NOMO-1 (cell line): ENCODE measurements at regions not wholly inside any gene's neighbourhood (a gene's known extent, or its start where the extent isn't known, plus 50 kb on each side); places are given as distances from the start of the nearest gene placed in this dataset.
"Not testable (repeated sequence)": the region's sequence is repeated elsewhere in the genome, so short reads cannot be mapped to it uniquely, and the experiment has no call there.

ENCODE experiments used
- DNase-seq, 2 experiments: peaks; one replicate each; lab custom pipeline; 2025; ENCODE audit not compliant: unreplicated experiment in 2 of 2; lab: John Stamatoyannopoulos, UW

DNA sequence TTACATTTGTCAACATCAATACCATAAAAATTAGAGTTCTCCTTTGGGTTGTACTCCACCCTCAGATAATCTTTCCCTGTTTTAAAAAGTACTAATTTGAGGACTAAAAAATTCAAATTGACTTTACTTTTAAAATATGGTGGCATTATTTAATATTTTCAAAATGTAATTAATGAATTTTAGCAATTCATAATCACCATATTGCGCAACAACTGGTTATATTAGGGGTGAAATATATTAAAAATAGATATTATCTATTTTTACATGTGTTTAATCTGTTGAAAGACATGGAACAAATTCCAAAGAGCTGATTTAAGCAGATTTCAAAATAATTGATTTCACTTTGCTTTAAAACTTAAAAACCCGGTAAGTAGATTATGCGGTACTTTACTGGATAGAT lies 236.6 kb upstream of the NOL4 start:
- no peak for DNase-seq

DNA sequence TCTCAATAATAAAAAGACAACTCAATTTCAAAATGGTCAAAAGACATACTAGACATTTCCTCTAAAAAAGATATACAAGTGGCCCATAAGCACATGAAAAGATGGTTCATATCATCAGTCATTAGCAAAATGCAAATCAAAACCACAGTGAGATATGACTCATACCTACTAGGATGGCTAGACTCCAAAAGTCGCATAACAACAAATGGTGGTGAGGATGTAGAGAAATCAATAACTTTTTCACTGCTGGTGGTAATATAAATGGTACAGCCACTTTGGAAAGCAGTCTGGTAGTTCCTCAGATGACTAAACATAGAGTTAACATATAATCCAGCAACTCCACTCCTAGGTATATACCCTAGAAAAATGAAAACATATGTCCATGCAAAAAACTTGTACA lies 242.3 kb upstream of the NOL4 start:
- DNase-seq = no peak

DNA sequence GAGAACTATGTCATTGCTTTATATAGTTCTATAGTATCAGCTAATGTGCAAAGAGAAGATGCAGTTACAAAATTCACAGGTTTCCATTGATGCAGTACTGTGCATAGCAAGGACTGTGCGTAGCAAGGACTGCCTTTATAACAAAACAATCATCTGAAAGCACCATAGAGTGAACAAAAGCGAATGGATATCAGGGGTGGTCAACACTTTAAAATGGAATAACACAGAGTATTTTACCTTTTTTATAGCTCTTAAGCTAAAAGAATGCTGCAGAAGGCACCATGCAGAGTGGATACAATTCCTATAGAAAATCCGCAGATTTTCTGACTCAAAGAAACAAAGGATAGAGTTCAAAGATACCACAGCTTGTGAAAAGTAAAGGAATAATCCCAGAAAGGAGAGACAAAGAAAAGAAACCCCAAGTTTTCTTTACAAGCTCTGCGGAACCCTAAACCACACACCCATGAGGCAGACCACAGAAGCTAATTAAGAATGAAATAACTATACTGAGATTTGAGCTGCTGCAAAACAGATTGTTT lies 229.9 kb upstream of the DTNA start:
- no peak for DNase-seq

DNA sequence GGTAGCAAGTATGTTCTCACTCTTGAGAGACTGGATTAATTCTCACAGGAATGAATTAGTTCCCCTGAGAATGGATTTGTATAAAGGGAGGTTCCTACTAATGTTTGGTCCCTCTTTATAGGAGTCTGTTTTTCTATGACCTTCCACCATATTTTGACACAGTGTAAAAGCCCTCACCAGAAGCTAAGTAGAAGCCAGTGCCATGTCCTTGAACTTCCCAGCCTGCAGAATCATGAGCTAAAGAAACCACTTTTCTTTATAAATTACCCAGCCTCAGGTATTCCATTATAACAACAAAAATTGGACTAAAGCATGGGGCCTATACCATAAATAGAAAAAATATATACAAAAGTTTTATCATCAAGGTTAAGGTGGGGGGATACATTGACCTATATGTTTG lies 227.9 kb upstream of the DTNA start:
- no peak for DNase-seq

DNA sequence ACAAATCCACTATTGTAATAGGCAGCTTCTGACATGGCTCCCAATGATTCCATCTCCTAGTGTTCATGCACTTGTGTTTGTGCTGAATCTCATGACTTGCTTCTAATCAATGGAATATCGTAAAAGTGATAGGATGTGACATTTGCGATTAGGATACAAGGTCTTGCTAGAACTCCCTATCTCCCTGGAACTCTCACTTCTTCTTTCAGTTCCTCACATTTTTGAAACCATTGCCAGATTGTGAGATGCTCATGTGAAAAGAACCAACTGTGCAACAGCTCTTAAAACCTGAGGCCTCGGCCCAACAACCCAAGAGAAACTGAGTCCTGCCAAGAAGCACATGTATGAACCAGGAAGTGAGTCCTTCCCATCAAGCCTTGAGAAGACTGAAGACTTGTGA lies 226.9 kb upstream of the DTNA start:
- DNase-seq = peak; percentile 13 to 77

DNA sequence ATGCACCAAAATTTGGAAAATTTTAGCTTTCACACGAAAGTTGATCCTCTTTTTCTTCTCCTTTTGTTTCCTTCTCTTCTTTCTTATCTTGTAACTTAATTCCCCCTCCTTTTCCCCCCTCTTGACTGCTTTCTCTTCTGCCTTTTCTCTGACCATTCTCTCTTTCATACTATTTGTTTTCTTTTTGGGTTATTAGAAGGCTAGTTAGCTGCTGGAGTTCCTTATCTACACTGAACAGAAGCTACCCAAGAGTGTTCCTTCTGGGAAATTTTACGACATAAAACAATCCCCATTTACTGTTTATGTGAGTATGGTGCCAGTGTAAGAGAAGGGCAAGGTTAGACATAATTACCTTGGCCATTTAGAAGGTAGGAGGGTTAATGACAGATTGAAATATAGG lies 218.4 kb upstream of the DTNA start:
- DNase-seq = no peak

DNA sequence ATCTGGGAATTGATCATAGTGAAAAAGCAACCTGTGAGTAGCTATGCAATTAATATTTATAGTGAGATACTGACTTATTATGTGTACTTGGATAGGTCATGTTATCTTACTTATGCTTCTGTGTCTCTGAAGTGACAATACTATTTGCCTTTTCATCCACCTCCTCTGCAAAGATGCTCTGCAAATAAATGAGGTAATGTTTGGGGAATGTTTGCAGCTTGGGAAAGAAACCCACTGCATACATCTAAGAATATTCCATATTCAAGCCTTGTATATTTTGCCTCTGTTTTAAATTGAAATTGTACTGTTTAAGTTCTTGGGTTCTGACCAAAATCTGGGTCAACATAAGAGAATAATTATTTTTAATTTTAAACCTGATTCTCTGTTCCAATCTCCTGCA lies 217.4 kb upstream of the DTNA start:
- no peak for DNase-seq

DNA sequence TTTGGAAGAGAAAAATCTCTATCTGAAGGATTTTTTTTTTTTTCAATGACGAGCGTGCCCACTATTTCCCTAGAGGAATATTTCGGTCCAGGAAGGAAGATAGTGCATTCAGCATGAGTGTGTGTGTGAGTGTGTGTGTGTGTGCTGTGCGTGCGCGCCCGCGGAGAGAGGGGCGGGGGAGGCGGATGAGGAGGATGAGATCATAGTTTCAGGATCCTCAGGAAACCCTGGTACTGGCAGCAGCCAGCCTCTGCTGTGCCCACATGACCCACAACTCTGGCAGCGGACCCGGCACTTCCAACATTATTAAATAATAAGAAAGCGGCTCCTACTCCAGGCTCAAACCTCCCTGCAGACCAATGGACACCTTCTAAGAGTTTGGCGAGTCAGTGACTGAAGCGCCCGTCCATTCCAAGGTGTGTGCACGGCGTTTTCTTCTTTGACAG lies 217.0 kb upstream of the DTNA start:
- peak; percentile 58 to 78 for DNase-seq

DNA sequence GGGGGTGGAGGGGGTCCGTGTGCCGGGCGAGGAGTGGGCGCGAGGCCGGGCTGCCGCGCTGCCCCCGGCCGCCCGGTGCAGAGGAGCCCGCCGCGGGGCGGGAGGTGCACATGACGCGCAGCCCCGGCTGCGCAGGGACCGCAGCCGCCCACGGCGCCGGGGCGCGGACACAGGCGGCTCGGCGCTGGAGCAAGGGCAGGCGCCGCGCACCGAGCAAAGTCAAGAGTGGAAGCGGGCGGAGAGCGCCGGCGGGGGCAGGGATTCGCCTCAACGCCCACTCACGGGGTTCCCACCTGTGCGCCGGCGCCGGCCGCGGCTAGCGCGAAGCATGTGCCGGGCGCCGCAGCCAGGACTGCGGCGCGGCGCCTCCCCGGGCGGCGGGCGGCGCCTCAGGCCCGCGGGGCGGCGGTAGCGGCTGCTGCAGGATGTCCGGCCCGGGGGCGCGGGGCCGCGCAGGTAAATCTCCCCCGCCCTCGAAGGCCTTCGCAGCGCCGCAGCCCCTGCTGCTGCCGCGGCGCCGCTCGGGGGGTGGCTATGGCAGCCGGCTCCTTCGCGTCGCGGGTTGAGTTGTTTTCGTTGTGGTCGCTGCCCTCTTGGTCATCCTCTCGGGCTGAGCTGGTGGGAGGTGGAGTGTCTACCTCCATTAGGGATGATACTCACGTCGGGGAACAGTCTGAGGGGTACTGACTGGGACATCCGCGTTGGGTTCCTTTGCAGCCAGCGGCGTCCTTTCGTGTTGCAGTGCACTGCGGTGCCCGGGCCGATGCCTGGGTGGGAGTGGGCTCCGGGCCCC lies 216.3 kb upstream of the DTNA start:
- peak; percentile 16 to 31 for DNase-seq

DNA sequence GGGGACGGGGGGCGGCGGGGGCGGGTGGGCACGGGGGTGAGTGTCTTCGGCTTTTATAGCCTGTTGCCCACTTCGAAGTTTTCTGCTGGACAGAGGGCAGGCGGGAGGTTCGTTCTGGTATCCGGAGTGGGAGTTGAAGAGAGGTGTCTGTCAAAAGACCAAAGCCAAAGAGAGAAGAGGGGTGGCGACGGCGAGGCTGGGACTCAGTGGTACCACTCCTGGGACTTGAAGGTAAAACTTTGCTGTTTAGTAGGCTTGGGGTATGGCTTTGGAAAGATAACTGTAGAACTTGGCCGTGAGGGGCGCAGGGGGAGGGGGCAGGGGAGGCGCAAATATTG lies 215.8 kb upstream of the DTNA start:
- DNase-seq = no peak

DNA sequence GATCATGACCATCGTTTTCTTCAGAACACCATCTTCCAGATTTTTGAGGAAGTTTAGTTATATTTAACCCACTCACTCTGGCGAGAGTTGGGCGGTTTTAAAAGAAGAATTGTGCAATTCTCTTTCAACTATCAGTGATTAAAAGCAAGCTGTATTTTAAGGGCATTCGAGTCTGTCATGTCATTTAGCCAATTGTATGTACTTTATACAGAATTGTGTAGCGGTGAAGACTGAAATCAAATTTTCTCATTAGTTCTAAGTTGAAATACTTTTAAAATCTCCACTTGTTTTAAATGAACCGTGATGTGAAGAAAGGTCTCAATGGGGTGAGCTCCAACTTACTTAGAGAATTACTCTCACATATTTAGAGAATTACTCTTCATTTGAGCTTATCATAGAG lies 214.6 kb upstream of the DTNA start:
- peak; percentile 51 to 85 for DNase-seq

DNA sequence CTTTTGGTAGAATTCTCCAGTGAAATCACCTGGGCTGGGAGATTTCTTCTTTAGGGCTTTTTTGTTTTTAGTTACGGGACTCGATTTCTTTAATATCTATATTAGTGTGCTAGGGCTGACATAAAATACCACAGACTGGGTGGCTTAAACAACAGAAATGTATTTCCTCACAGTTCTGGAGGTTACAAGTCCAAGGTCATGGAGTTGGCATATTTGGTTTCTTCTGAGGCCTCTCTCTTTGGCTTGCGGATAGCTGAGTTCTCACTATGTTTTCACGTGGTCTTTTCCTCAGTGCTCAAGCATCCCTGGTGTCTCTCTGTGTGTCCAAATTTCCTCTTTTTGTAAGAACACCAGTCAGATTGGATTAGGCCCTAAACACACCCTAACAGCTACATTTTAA lies 208.5 kb upstream of the DTNA start:
- no peak for DNase-seq

DNA sequence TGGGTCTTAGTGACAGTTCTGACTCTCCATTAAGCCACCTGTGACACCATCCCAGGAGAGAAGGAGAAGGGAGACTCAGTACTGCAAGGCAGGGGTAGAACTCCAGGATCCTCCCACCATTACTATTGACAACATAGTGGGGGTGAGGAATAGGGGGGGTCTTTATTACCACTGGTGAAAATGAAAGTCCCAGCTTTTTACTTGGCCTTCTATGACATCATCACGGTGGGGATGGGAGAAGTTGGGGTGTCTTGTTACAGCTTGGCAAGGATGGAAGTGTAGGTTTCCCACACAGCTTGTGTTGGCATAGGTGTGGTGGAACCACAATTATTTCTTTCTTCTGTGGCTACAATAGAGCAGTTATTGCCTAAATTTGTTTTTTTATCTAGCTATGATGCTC lies 203.9 kb upstream of the DTNA start:
- DNase-seq = no peak

DNA sequence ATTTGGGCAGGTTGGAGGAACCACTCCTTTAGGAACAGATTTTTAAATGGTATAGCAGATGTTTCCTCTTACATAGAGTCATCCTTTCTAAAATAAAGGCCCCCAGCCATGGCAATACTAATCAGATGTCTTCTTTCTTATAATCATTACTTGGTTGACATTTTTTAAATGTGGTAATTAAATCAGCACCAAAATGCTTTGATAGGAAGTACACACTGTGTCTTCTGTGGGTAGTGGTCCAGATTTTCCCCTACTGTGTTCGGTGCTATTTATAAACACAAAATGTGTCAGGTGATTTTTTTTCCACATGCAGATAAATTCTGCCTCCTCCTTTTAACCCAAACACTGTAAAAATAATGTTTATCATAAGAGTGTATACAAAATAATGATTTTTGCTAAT lies 200.9 kb upstream of the DTNA start:
- DNase-seq = no peak

DNA sequence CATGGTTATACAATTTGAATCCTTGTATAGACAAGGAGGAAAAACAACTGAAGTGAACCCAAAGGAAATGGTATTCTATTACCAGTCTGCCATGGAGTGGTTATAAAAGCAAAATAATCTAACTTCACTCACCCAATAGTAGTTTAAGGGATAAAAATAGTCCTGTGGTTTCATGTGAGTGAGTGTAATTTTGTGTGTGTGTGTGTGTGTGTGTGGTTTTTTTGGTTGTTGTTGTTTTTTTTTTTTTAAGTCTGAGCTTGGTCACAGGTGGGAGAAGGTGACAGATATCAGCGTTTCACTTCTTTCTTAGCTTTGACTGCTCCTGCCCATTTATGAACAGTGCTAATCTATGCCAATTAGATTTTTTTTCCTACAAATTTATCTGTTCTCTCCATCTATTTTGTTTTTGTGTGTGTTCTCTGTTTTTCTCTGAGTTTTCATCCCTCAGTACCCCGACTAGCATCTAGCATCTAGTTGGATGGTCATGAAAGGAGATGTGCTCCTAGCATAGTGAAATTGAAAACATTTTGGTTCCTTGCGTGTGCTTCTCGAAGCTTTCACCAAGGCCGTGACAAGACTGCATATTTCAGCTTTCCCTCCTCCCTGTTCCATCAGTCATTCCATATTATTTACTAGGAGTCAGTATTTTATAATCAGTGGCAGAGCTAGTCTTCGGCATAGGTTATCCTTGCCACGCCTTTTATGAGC lies 200.1 kb upstream of the DTNA start:
- DNase-seq = no peak

DNA sequence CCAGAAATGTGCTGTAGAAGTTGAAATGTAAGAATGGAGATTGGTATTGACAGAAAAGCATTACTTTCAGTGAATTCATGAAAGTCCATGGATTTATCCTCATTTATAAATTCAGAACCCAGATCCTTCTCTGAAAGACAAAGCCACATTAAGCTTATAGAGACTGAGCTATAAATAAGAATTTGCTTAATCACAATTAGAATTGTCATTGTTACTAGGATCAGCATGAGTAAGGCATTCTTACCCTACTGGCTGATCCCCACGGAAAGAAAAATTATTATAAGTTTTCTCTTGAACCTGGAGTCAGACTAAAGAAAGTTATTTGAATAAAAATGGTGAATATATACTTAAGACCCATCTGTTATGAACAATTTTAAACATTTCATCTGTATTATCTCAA lies 199.2 kb upstream of the DTNA start:
- no peak for DNase-seq

DNA sequence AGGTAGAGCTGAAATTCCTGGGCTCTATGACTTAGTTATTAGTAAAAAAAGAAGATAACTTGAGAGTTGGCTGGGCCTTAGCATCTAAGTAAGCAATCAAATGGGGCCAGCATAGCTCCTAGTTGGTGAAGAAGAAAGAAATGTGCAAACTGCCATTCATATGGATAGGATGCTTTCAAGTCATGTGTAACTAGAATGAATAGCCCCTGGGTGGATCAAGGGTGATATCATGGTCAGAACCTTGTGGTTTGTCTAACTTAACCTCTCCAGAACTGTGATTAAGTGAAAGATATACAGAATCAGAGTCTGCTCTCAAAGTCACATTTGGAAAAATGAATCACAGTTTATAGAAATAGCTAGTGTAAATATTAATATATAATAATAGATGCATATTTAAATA lies 198.7 kb upstream of the DTNA start:
- DNase-seq = no peak

DNA sequence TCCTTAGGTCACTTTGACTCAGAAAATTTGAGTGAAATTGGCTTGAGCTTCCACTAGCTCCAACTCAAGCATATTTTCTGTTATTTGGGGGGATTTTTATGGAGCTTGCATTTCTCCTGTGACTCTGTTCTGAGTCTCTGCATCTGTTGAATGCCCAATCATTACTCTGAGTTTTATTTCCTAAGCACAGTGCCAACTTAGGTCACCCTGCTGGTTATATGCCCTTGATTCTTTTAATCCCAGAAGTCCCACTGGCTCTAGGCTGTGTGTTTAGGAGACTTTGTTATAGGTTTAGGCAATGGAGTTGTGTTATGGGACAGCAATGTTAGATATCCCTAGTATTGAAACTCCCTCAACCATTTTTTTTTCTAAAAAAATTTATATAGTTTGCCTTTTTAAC lies 198.2 kb upstream of the DTNA start:
- DNase-seq = no peak

DNA sequence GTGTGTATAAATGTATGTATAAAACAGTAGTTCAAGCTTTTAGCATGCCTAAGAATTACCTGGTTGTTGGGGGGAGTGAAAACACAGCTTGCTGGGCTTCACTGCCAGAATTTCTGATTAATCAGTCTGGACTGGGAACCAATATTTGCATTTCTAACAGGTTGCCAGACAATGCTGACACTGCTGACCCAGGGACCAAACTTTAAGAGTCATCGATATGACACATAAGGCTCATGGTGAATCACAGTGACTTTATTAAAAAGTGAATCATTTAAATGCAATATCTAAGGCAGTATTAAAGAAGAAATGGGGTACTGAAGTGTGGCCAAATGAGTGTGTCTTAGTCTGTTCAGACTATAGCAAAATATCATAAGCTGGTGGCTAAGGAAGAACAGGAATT lies 195.9 kb upstream of the DTNA start:
- no peak for DNase-seq

DNA sequence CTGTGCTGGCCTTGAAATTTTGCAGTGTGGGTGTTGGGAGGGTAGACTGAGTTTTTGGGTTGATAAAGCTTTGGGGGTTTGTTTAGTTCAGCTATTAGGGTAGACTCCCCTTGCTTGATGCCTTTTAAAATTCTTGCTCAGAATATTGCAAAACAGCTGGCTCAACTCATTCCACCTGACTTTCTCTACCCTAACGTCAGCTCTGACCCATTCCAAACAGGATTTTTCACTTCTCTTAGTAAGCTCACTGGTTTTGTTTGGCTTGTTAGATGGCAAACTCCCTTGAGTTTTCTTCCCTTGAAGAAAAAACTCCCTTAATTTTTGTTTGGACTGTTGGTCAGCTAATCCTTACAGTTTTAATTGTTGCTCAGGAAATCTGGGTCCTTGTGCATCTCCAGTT lies 195.1 kb upstream of the DTNA start:
- no peak for DNase-seq

DNA sequence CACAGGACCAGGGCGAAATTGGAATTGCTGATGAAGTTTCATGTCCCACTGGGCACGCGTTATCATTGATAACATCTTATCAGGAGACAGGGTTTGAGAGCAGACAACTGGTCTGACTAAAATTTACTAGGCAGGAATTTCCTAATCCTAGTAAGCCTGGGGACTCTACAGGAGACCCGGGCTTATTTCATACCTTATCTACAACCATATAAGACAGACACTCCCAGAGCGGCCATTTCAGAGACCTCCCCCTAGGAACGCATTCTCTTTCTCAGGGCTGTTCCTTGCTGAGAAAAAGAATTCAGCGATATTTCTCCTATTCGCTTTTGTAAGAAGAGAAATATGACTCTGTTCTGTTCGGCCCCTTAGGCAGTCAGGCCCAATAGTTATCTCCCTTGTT lies 193.7 kb upstream of the DTNA start:
- DNase-seq = not testable (repeated sequence)

DNA sequence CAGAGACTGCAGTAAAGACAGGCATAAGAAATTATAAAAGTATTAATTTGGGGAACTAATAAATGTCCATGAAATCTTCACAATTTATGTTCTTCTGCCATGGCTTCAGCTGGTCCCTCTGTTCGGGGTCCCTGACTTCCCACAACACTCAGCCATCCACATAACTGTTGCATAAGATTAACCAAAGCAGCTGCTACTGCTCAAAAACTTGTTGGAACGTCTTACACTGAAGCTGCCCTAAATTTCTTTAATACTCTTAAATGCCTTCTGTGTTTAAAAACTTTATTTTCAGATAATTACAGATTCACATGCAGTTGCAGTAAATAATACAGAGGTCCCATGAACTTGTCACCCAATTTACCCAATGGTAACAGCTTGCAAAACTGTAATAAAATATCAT lies 193.1 kb upstream of the DTNA start:
- DNase-seq = not testable (repeated sequence)
